NCI-H2196 treated with DMSO at 0.1 percent for 48 hours (cell line): ENCODE measurements at regions not wholly inside any gene's neighbourhood (a gene's known extent, or its start where the extent isn't known, plus 50 kb on each side); places are given as distances from the start of the nearest gene placed in this dataset.

Experiments
- DNase-seq: peaks from one replicate; lab custom pipeline; 2025; ENCODE audit not compliant: unreplicated experiment; lab: John Stamatoyannopoulos, UW

DNA sequence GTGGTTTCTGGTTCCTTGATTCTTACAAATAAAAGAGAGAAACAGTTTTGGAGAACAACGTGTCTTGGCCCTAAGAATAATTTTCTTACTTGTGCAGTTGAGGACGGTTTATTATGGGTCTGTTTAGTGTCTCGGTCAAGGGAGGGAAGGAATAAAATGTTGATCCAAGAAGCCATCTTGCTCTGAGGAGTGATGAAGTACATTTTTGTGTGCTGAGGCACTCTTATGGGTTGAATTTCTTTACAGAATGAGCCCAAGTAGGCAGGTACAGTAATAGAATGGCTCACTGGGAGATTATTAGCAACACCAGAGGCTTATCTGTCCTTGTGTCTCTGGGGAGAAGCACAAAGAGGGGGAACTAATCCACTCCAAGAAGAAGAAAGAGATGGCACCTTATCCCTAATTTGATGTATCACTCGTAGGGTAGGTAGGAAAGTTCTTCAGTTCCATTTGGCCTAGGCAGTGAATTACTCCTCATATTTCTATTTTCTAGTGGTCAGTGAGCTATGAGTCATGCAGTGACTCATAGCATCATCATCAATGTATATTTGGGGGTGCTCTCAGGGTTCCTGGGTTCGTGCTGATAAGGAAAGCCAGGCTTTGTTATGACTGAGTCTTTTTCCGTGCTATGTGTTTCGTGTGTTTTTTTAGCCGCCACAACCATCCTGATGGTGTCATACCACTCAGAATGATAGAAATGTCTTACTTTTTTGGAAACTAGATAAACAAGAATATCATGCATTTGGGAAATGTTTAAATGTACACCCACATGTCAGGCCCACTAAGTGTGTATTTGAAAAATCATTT lies 250.1 kb upstream of the CTAGE1 start:
- DNase-seq: no peak

DNA sequence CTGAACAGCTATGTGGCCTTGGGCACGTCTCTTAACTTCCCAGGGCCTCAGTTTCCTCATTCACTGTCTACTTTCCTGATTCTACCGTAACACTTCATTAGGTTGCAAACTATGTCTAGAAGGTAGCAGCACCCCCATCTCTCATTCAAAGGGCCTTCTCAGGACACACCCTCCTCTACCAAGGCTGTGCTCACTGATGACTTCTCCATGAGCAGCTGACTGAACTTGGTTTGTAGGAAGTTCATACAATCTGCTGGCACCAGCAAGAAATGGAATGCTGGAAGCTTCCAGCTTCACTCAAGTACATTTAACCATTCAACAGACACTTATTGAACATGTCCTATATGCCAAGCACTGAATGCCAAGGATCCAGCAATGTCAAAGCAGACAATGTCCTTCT lies 250.8 kb upstream of the CTAGE1 start:
- no peak for DNase-seq

DNA sequence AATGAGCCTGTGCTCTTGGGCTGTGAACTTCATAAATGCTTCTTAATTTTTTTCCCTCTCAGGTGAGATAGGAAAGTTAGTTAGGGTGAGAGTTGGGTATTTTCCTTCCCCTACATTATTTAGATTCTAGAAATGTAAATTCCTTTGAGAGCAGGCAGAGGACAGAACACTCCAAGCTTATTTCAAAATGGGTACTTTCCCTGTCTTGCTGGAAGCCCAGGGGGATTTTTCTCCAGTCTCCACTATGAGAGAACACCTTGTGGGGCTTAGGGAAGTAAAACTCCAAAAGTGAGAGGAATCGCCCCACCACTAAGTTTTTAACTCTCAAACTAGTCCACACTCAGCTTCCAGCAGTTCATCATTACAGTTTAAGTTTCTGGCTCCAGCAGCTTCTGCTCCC lies 253.2 kb upstream of the CTAGE1 start:
- no peak for DNase-seq

GRCh38 chr18:22673182-22673862 lies 255.6 kb upstream of the CTAGE1 start:
- DNase-seq: no peak

- DNase-seq: no peak
Measured at GRCh38 chr18:22674272-22674671, 256.6 kb upstream of the CTAGE1 start.

- no peak for DNase-seq
Measured at GRCh38 chr18:22675006-22675405, 257.3 kb upstream of the CTAGE1 start.

- DNase-seq: no peak
Measured at GRCh38 chr18:22676423-22676822, 256.7 kb upstream of the RBBP8 start.

DNA sequence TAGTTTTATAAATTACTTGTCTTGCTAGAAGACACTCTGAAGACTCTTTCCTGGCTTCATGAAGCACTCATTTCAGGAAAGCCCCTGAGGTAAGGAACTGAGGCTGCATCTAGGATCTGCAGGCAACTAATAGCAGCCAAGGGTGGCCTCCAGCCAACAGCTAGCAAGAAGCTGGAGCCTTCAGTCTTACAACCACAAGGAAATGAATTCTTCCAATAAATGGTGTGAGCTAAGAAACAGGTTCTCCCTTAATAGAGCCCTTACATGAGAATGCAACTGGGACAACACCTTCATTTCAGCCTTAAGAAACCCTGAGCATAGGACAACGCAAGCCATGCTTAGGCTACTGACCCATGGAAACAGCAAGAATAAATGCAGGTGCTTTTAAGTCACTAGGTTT lies 254.6 kb upstream of the RBBP8 start:
- no peak for DNase-seq

- no peak for DNase-seq
Measured at GRCh38 chr18:22680944-22681343, 252.2 kb upstream of the RBBP8 start.

- no peak for DNase-seq
Measured at GRCh38 chr18:22681908-22682307, 251.2 kb upstream of the RBBP8 start.

- DNase-seq: no peak
Measured at GRCh38 chr18:22682720-22683119, 250.4 kb upstream of the RBBP8 start.

GRCh38 chr18:22683196-22683676 lies 249.9 kb upstream of the RBBP8 start:
- DNase-seq: peak; percentile 47

DNA sequence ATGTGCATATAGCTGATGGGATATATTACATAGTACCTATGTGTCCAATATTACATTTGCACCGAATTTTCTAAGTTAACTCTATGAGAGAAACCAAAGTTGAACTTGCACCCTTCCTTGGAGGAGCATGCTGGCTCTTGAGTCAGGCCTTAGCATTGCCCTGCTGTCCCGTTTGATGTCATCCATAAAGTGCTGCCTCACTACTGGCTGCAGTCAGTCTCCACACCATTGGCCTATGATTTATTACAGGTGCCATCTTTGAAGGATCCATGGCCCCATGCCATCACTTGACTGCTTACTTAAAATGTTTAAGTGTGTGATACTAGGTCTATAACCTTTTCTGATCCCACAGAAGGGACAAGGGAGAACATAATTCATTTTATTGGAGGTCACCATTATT lies 249.3 kb upstream of the RBBP8 start:
- DNase-seq: no peak

GRCh38 chr18:22684268-22684667 lies 248.9 kb upstream of the RBBP8 start:
- no peak for DNase-seq

- DNase-seq: no peak
Measured at GRCh38 chr18:22685788-22686187, 247.3 kb upstream of the RBBP8 start.

DNA sequence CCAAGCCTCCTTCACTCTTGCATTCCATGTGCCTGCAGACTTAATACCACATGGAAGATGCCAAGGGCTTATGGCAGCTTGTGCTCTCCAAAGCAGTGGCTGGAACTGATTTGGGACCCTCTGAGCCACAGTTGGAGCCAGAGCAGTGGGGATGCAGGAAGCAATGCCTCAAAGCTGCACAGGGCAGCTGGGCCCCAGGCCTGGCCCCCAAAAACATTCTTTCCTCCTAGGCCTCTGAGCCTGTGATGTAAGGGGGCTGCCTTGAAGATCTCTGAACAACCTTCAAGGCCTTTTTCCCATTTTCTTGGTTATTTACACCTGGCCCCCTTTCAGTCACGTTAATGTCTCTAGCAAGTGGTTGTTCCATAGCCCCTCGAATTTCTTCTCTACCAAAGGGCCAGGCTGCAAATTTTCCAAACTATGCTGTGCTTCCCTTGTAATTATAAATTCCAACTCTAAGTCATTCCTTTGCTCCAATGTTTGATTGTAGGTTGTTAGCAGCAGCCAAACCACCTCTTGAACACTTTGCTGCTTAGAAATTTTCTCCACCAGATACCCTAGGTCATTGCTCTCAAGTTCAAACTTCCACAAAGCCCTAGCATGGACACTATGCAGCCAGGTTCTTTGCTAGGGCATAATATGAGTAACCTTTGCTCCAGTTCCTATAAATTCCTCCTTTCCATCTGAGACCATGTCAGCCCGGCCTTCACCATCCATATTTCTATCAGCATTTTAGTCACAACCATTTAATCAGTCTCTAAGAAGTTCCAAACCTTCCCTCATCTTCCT lies 245.0 kb upstream of the RBBP8 start:
- no peak for DNase-seq

- no peak for DNase-seq
Measured at GRCh38 chr18:22688877-22689496, 244.1 kb upstream of the RBBP8 start.

DNA sequence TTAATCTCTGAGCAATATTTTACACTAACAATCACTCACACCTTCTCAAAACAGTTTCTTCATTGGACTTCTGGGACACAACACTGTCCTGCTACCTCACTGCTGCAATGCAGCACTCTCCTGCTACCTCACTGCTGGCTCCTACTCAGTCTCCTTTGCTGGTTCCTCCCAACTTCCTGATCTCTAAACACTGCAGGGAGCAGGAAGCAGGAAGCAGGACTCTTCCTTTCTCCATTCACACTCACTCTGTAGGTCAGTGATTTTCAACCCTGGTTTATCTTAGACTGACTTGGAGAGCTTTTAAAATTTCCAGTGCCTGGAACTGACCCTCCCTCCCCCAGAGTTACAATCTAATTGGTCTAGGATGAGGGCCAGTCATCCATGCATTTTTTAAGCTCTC lies 243.4 kb upstream of the RBBP8 start:
- no peak for DNase-seq

DNA sequence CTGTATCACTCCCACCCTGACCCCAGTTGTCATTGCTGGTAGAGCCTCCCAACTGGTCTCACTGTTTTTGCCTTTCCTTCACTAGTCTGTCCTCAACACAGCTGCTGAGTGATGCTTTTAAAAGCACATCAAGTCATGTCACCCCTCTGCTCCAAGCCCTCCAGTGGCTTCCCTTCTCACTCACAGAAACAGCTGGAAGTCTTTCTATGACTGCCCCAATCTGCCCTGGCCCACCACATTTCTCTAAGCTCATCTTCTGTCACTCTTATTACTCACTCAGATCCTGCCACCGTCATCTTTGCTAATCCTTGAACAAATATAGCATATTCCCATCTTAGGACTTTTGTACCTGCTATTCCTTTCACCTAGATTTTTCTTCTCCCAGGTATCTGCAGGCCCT lies 242.6 kb upstream of the RBBP8 start:
- no peak for DNase-seq

DNA sequence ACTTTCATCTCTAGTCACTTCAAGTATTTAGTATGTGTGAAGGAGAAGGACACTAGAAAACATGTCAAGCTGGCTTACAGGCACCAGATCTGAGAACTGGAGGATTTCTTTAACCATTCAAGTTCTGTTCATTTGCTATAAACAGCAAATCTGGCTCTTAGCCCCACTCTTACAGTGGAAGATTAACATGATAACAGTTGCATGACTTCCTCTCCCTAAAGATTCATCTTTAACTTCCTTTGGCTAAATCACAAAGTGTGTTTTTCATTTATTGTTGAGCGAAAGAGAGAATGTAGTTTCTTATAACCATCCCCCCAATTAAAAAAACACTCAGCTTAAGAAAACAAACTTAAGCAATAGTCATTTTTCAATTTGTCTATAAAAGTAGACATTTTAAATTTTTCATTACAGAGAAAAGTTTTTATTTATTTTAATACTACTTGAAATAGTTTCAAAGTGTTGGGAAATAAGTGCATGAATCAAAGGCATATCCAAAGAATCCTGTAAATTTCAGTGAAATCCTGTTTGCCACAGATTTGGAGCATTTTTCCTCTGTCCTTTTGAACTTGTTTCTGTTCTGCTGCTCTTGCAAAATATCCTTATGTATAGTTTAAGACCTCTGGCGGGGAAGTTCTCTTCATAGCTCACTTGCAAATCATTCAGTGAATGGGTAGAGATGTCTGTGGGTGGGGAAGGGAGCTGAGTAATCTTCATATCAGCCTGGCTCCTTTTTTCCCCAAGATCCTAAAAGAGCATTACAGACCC lies 241.0 kb upstream of the RBBP8 start:
- no peak for DNase-seq

GRCh38 chr18:22694954-22695353 lies 238.2 kb upstream of the RBBP8 start:
- no peak for DNase-seq
